ENCODE measurements at regions not wholly inside any gene's neighbourhood (a gene's known extent, or its start where the extent isn't known, plus 50 kb on each side); places are given as distances from the start of the nearest gene placed in this dataset.

DNA sequence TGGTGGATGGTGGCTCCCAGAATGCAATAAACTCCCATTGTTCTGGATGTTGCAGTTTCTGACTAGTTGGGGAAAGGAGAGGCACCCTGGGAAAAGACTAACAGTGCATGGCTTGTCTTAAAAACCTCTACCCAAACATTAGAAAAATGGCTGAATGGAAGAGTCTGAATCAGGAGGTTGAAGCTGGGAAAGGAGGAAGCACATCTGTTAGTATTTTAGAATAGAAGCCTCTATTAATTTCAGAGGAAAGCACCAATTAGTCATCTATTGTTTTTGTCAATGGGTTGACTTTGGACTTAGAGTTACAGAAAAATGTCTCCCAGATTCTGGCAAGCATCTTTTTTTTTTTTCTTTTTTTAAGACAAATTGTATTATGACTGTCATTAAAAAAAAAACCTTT is 56.1 kb upstream of the ELMO1 start:
- no peak for DNase-seq (ENCODE audit: low read depth in 2 of 3, low spot score in 1 of 3)

DNA sequence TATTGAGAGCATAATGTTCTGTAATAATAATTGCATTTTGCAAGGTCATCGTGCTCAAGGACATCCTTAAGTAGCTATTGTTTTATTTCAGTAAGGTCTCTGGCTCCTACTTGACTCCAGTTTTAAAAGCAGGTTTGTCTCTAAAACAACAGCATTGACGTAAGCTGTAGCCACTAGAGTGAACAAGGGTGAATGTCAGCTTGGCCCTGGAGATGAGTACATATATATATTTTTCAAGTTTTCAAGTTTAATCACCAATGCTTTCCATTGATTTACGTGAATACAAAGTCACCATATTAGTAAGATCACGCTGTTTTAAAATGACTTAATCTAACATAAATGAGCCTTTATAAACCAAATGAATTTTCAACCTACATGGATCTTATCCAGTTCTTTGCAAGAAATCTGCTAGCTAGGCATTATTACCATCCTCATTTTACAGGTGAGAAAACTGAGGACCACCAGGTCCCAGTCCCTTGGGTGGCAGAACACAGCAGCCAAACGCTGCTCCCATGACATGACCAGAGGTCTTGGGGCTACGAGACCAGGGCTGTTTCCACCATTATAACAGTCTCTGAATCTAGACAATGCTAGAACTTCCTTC is 57.2 kb upstream of the ELMO1 start:
- DNase-seq (ENCODE audit: low read depth in 2 of 3, low spot score in 1 of 3): no peak

DNA sequence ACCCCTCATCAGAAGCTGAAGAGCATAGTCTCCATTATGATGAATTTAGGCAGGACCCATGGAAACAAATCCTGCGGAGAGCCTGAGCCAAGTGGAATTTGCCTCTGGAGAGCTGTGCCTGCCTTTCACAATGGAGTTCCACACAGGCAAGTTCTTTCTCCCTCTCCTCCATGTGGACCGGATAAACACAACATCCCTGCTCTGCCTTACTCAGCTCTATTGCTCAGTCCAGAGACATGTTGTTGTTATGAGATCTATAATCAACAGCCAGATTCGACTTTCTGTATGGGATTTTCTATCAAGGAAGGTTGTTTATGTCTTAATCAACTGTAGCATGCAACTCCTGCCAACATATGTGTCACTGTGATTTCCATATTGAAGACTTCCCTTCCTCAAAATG is 59.5 kb upstream of the ELMO1 start:
- no peak for DNase-seq (ENCODE audit: low read depth in 2 of 3, low spot score in 1 of 3)

DNA sequence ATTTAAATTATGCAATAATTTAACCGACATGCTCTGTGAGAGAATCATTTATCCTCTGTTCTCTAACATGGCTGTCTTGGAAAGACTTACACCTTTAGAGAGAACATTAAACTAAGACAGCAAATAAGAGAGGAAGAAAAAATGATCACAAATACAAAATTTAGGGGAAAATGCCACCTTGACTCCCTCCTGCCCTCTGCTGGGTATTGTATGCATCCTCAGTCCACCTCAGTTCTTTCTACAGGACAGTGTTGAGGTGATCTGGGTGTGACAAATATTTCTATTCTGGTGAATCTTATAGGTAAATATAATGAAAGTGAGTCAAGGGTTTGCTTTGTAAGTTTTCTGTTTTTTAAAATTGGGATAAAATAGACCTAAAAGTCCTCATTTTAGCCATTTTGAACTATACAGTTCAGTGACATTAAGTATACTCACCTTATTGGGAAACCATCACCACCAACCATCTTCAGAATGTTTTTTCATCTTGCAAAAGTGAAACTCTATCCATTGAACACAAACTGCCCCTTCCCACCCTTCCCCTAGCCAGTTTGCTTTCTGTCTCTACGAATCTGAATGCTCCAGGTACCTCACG is 61.5 kb upstream of the ELMO1 start:
- peak in 1 of 3 donors; percentile 14 for DNase-seq (ENCODE audit: low read depth in 2 of 3, low spot score in 1 of 3)

DNA sequence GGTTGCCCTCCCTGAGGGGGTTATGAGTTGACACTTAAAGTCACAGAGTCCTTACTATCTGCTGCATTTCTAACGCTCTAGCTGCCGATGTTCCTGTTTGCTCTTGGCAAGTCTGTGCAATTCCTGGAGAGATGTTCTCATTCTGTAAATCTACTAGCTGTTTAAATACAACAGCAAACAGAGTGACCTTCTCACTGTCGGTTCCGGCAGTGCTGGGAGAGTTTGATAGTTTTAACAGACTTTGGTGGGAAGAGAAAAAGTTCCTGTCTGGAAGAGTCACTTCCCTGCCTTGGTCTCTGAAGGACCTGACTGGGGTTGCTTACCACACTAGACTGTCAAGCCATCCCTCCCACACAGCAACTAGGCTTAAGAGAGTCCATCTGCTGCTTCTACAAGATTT is 63.3 kb upstream of the ELMO1 start:
- no peak for DNase-seq (ENCODE audit: low read depth in 2 of 3, low spot score in 1 of 3)

DNA sequence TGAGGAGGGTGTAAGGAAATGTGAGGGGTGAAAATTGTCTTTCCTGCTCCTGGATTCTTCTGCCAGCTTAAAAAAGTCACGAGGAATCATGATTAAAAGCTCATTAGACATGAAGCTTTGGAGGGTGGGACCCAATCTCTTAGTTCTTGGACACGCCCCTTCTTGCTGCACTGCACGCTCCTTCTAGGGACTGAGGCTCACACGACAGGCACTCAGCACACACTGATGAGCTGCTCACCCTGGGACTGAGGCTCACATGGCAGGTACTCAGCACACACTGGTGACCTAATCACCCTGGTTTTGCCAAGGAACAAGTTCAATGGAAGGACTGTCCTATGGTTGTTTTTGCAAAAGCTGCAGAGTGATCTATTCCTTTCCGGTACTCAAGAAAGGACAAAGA is 65.8 kb upstream of the ELMO1 start:
- no peak for DNase-seq (ENCODE audit: low read depth in 2 of 3, low spot score in 1 of 3)

DNA sequence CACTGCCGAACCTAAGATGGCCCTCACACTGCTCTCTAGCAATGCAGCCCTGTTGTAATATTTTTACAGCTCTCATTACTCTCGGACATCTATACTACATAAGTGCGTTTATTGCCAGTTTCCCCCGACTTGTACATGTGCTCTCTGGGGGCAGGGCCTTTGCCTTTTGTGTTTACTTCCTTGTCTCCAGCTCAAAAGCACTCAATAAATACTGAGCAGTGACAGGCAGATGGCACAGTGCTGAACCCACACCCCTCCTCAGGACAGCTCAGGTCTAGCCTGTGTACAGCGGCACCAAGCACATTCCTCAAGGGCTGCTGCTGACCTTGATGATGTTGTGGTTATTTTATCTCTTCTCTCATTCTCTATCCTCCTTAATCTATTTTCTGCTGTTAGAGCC is 68.0 kb upstream of the ELMO1 start:
- no peak for DNase-seq (ENCODE audit: low read depth in 2 of 3, low spot score in 1 of 3)

DNA sequence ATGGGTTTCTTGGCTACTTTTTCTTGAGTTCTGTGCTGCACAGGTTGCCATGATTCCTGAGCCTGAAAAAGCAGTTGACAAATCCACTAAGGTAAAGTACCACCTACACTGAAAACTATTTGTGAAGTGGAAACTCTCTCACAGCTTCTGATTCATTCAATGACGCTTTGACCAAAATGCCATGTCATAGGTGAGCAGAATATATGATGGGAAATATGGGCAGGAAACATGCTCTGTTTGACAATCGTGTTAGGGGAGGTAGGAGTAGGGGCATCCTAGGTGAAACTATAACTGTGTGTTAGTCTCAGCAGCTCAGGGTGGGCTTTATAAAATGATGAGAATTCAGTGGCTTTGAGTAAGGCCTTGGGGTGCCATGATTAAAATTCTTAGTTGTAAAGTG is 69.6 kb upstream of the ELMO1 start:
- no peak for DNase-seq (ENCODE audit: low read depth in 2 of 3, low spot score in 1 of 3)

DNA sequence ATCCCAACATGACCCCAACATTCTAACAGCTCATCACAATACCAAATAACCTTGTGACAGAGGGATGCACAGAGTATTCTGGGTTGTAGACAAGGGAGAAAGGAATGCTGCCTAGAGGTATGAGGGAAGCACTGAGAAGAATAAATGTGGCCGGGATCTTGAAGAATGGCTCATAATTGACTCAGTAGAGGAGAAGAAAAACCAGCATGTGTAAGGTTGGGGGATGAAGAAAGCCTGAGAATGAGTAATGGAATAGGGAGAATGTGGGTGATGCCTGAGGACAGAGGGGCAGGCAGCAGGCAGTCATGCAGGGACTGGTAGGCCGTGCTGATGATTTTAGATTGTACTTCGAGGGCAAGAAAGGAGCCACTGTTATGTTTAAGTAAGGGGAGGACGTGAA is 75.4 kb upstream of the ELMO1 start:
- DNase-seq (ENCODE audit: low read depth in 2 of 3, low spot score in 1 of 3): no peak

DNA sequence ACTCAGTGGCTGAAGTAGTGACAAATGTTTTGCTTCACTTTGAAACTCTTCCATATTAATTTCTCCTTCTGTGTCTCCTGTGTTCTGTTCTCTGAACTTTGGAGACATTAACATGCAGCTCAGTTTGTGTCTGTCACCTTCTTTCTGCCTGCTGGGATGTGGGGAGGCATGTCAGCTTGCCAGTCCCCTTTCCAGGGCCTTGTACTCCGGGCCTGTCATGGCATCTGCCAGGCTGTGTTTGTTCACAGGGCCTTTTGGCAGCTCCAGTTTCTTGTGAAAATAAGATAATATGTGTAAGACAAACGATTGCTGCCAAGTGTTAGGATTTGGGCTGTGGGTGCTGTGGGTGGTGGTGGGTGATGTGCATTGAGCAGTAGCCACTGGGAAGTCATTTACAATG is 76.1 kb upstream of the ELMO1 start:
- DNase-seq (ENCODE audit: low read depth in 2 of 3, low spot score in 1 of 3): no peak

DNA sequence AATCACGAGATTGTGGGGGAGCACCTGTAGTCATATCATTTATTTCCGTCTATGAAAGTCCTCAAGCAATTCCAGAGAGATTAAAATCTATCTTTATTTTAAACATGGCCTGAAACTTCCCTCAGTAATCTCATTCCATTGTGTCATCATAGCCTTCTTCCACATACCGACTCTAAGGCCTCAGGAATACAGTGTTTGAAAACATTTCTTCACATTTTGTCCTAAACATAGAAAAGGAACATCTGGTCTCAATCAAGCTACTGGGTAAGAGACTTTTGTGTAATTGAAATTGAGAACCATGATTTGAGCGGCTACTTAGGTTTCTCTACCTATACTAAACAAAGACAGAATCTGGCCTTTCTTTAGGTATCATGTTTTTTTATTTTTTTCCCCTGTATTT is 78.0 kb upstream of the ELMO1 start:
- DNase-seq (ENCODE audit: low read depth in 2 of 3, low spot score in 1 of 3): no peak

DNA sequence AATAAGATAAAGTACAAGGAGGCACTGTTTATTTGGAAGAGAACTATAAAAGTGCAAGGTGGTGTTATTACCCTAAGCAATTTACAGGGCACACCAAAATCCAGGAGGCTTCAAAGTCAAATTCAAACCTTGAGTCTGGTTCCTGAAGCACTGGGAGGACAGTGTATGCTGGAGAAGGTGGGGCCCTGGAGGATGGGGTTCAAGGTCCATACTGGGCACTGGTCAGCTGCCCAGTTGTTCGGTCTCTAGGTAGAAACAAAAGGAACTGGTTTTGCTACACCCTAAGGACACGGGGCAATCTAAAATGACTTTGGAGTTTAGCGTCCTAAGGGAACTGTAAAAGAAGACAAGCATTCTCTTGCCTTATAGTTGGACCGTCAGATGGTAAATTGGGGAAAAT is 78.4 kb upstream of the ELMO1 start:
- no peak for DNase-seq (ENCODE audit: low read depth in 2 of 3, low spot score in 1 of 3)

DNA sequence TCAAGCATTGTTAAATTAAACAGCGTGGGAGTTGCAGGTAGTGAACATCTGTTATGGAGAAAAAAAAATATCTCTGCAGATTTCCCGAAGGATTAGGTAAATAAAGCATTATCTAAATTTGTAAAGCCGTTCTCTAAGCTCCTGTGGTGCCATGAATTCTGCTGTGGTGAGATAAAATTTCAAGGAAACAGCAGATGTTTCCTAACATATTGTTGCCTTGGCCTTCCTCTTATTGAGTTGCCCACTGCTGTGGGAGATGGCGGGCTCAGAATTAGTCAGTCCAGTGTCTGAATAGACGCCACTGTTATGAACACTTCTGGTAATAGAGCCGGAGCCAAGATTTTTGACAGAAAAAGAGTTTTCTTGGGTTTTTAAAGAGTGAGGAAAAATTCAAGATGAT is 82.6 kb upstream of the ELMO1 start:
- no peak for DNase-seq (ENCODE audit: low read depth in 2 of 3, low spot score in 1 of 3)

DNA sequence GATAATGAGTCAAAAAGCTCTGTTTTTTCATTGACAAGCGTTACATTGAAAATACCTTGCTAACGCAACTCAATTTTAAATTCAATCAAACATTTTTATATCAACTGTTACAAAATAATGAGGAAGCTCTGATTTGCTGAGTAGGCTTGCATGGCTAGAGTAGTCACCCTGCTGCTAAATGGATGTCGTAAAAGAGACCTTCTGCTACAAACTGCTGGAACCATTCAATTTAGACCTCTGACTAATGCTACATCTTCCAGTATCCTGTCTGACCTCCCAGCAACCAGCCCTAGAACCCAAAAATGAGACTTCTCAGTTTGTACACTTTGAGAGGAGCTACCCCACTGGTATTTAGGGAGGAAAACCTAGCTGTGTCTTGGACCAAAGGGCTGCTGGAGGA is 84.0 kb upstream of the ELMO1 start:
- DNase-seq (ENCODE audit: low read depth in 2 of 3, low spot score in 1 of 3): no peak

DNA sequence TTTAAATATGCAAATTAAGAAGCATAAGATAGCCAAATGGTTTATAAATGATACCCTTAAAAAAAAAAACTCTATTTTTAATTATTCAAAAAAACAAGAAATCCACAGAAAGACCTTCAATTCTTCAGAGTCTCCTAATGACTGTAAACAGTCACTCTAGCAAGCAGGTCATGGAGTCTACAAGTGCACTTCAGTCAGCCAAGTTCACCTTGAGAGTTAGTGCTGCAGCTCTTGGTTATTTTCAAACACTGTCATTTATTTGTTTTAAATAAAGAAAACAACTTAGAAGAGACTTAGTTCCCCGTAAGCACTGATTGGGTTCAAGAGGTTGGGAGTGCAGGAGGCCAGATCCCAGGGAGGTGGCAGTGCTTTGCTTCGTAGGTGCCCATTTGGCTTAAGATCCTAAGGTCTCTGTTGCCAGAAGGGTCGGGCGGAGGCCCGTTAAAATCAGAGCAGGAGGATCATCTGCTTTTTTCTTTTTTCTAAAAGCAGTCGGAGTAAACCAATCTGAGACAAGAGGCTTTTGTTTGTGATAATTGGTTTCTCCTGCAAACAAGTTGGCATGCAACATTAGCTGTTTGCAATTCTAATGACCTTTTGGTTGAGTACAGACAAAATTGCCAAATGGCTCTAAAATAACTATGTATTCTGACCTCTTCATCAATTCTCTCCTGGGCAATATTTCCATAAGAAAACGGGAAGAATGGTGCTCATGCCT is 86.4 kb upstream of the ELMO1 start:
- DNase-seq (ENCODE audit: low read depth in 2 of 3, low spot score in 1 of 3): no peak

DNA sequence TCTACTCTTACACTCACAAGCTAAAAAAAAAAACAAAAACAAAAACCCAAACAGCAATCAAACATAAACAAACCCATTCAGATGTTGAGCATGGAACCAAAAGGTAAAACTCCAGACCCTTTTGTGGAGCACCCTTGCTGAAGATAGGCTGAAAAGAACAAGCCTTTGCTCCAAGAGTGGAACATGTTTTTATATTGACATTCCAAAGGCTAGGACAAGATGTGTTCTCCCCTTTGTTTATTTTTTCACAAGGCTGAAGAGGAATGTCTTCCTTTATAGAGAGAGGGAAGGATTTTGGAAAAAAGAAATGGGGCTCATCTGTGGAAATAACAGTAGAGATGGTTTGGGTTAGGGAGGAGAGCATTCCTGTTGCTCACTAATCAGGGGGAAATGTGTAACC is 87.2 kb upstream of the ELMO1 start:
- no peak for DNase-seq (ENCODE audit: low read depth in 2 of 3, low spot score in 1 of 3)

DNA sequence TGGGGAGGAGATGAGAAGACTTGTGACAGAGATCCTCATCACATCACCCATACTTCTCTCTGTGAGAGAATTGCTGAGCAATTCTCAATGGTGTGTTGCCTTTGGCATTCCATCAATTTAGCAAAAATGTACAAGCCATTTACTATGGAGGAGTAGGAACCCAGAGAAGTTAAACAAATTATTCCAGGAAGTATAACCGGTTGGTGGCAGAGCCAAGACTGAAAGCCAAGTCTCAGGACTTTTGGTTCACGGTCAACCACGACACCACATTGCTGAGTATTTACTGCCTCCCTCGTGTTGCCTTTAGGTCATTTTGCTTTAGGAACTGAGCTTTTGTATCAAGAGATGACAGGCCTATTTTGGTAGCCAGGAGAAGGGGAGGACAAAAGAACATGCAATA is 88.0 kb upstream of the ELMO1 start:
- DNase-seq (ENCODE audit: low read depth in 2 of 3, low spot score in 1 of 3): no peak

DNA sequence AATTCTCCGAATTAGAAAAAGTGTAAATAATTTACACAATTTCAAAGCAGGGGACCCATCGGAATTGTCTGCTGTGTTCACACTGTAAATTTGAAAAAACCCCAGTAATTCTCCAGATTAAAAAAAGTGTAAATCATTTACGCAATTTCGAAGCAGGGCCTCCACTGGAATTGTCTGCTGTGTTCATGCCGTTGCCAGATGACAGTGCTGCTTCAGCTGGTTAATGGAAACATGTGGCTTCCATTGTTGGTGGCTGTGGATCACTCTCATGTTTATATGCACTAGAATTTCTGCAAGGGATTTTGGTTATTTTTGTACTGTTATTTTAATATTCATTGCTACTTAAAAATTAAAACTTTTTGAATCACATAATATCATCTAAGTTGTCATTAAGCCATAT is 88.8 kb upstream of the ELMO1 start:
- no peak for DNase-seq (ENCODE audit: low read depth in 2 of 3, low spot score in 1 of 3)

DNA sequence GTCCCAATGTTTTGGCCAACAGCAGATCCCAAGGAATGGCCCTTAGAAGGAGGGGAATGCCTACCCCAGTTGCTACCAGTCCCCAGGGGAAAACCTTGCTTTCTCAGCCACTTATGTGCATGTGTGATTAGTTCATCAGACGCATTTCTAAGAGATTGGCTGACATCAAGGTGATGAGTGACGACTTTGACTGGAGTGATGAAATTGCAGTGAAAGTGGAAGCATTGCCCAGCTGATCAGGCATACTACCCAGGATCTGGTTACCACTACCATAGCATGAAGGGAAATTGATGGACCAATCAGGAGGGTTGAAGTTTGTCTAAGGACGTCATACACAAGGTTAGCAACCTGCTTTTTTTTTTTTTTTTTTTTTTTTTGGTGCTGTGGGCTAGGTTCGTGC is 90.3 kb upstream of the ELMO1 start:
- no peak for DNase-seq (ENCODE audit: low read depth in 2 of 3, low spot score in 1 of 3)

DNA sequence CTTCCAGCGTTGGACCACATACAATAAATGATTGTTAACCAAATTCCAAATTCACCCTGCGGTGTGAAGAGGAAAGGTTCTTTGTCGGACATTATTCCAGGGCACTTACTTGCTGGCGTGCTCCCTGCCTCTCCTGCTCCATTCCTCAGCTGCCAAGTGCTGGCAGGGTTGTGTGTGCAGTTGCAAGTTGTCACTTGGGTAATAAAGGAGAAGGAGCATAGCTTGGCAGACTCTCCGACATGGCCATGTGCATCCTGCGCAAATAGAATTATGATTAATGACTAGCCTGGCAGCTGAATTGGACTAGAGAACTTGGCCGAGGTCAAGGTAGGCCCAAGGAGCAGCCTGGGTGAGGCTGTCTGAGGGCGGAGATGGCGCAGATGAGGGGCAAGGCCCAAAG is 92.3 kb upstream of the ELMO1 start:
- DNase-seq (ENCODE audit: low read depth in 2 of 3, low spot score in 1 of 3): no peak

DNA sequence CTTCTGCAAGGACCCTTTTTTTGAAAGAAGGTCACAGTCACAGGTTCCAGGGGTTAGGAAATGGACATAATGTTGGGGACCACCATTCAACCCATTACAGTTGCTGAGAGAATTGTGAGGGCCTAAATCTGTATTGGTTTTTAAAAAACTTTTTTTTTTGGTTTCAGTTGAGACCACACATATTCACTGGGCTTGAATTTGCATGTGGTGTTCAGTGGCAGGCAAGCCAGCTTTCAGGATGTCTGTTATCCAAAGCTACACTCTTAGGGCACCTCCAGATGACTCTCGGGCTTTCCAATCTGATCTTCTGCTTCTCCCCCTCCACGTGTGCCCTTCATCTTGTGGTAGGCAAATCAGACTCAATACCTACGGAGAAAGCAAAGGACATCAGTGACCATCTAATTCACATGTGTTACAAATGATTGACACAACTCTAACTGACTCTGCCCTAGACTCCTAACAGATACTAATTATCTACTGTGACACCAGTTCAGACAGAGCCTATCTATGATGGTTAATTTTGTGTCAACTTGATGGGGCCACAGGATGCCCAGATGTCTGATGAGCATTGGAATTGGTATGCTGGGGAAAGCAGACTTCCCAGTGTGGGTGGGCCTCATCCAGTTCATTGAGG is 93.3 kb upstream of the ELMO1 start:
- no peak for DNase-seq (ENCODE audit: low read depth in 2 of 3, low spot score in 1 of 3)

All from stimulated activated CD4-positive, alpha-beta T cell treated with anti-CD3 and anti-CD28 coated beads, Interleukin-12 subunit alpha, Interleukin-12 subunit beta, amount 100 ng/mL, for 48 hours (primary cell).